Activated naive CD8-positive, alpha-beta T cell treated with anti-CD3 and anti-CD28 coated beads for 36 hours (primary cell): ENCODE measurements at regions not wholly inside any gene's neighbourhood (a gene's known extent, or its start where the extent isn't known, plus 50 kb on each side); places are given as distances from the start of the nearest gene placed in this dataset.
"Not testable (repeated sequence)": the region's sequence is repeated elsewhere in the genome, so short reads cannot be mapped to it uniquely, and the experiment has no call there.

ENCODE experiments used
- DNase-seq: peaks from one replicate; pipeline ENCODE4 v3.0.0; 2021
- H3K27ac Mint-ChIP-seq: one replicate; pipeline ENCODE4 v1.8.0; 2022; ENCODE audit warnings: mild to moderate bottlenecking, moderate library complexity, mixed read lengths
- H3K27me3 Mint-ChIP-seq: one replicate; pipeline ENCODE4 v1.8.0; 2022; ENCODE audit warnings: mild to moderate bottlenecking, mixed read lengths
- H3K36me3 Mint-ChIP-seq: one replicate; pipeline ENCODE4 v1.8.0; 2021; ENCODE audit warnings: mild to moderate bottlenecking, mixed read lengths
- H3K4me1 Mint-ChIP-seq: one replicate; pipeline ENCODE4 v1.8.0; 2021; ENCODE audit warnings: mixed read lengths
- H3K4me3 Mint-ChIP-seq: one replicate; pipeline ENCODE4 v1.8.0; 2022; ENCODE audit warnings: mild to moderate bottlenecking, moderate library complexity, mixed read lengths
- H3K9me3 Mint-ChIP-seq: one replicate; pipeline ENCODE4 v1.8.0; 2022; ENCODE audit warnings: mixed read lengths

DNA sequence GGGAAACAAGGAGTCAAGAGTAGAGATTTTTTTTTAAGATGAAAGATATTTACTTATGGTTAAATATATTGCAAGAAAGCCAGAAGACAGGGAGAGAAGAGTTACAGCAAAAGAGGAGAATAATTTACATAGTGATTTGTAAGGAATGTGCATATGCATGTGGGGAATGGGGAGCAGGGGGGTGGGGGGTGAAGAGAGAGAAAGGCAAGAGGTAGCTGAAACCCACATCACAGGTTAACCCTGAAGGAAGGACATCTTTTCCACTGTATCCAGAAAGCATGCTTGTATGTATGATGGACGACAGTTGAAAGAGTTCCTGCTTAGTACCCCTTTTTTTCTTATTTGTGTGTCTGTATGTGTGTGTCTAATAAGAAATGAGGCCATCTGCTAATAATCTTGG lies 371.9 kb downstream of the RAD51AP2 start:
- Mint-ChIP-seq H3K27ac (no peak overlapping the region), H3K36me3 (no peaks in the 10 kb centered on the region), H3K9me3 (no peaks in the 10 kb centered on the region), H3K4me3 (no peak overlapping the region), H3K4me1 (no peaks in the 10 kb centered on the region), H3K27me3 (no peaks in the 10 kb centered on the region)
- DNase-seq: no peak

DNA sequence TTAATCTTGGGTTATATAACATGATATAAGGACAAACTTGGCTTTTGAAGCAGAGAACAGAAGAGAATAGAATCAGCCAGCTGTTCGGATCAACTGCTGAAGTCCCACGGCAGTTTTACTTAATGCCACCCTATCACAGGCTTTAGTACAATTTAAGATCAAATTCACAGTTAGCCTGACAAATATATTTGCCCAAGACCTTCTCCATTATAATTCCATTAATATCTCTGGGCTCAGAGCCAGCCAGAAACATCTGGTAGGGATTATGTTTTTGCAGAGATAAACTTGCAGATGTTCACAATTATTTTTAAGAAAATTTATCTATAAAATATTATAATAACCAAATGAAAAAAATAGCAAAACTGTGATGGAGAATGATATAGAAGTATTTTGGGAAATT lies 381.4 kb downstream of the RAD51AP2 start:
- DNase-seq: no peak
- Mint-ChIP-seq H3K36me3 (no peaks in the 10 kb centered on the region), H3K27me3 (no peaks in the 10 kb centered on the region), H3K27ac (no peak overlapping the region), H3K4me3 (no peak overlapping the region), H3K4me1 (no peaks in the 10 kb centered on the region), H3K9me3 (no peaks in the 10 kb centered on the region)

DNA sequence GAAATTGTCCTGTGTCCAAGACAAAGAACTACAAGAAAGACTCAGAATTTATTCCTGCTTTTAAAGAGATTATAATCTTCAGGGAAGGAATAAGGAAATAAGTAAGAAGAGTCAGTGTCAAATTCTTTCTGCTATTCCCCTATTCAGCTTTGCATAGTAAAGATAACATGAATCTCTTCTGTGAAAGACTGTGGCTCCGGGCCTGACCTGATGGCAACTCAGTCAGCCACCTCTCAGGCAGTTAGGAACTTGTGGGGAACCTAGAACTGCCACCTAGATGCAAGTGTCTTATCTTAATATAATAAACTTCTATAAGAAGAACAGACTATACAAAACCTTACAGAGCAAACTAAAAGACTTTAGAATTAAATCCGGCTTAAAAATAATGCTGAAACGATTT lies 382.0 kb downstream of the RAD51AP2 start:
- Mint-ChIP-seq H3K27ac (no peak overlapping the region), H3K4me3 (no peak overlapping the region), H3K27me3 (no peaks in the 10 kb centered on the region), H3K4me1 (no peaks in the 10 kb centered on the region), H3K9me3 (peaks cover 2% of the 10 kb centered on the region), H3K36me3 (no peaks in the 10 kb centered on the region)
- DNase-seq: no peak

DNA sequence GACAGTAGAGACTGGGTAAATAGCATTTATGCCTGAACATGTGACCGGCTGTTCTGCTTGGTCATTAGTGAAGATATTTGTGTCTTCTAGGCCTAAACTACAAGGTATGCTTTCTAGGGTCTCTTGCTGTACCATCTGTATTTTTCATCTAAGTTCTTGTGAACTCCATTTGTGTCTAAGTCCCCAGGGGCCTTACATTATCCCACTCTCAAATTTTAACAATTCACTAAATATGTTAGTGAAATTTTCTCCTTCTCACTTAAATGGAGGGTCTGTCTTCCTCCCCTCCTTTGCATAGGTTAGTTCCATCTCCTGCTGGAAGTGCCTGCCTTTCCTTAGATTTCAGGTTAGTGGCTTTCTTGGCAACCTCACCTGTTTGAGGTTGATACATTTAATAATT lies 382.6 kb downstream of the RAD51AP2 start:
- H3K27ac Mint-ChIP-seq: no peak overlapping the region
- peaks cover 2% of the 10 kb centered on the region for H3K9me3 Mint-ChIP-seq
- DNase-seq: no peak
- no peak overlapping the region for H3K4me3 Mint-ChIP-seq
- H3K36me3 Mint-ChIP-seq: no peaks in the 10 kb centered on the region
- H3K4me1 Mint-ChIP-seq: no peaks in the 10 kb centered on the region
- no peaks in the 10 kb centered on the region for H3K27me3 Mint-ChIP-seq

DNA sequence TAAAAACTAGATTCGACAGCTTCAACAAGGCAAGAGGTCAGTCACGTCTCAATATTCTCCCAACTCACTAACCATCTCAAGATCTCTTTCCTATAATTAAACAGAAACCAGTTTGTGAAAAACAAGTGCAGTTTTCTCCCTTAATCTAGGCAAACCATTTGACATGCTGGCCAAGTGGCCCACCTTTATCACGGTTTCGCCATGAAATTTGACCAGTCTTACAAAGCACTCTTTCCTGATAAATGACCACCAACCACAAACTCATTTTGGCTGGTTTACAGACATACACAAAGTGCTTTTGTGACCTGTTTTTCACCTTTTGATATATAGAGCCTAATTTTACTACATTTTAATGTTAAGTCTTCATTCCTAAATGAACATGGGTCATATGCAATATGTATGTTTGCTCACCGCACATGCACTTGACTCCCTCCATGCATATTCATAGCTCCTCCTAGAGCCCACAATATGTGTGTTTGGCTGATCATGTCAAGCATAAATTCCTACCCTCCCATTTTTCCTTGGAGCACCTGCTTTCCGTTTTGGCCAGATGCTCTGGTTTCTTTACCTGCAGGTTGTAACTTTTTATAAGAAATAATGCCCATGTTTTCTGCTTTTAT lies 385.1 kb downstream of the RAD51AP2 start:
- no peak for DNase-seq
- H3K27ac Mint-ChIP-seq: no peak overlapping the region
- H3K36me3 Mint-ChIP-seq: no peaks in the 10 kb centered on the region
- H3K4me1 Mint-ChIP-seq: no peaks in the 10 kb centered on the region
- no peaks in the 10 kb centered on the region for H3K27me3 Mint-ChIP-seq
- H3K4me3 Mint-ChIP-seq: no peak overlapping the region
- H3K9me3 Mint-ChIP-seq: peaks cover 2% of the 10 kb centered on the region

DNA sequence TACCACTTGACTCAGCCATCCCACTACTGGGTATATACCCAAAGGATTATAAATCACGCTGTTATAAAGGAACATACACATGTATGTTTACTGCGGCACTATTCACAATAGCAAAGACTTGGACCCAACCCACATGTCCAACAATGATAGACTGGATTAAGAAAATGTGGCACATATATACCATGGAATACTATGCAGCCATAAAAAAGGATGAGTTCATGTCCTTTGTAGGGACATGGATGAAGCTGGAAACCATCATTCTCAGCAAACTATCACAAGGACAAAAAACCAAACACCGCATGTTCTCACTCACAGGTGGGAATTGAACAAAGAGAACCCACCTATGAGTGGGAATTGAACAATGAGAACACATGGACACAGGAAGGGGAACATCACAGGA lies 387.6 kb downstream of the RAD51AP2 start:
- H3K9me3 Mint-ChIP-seq, DNase-seq, H3K4me1 Mint-ChIP-seq, H3K27me3 Mint-ChIP-seq, H3K4me3 Mint-ChIP-seq, H3K27ac Mint-ChIP-seq, H3K36me3 Mint-ChIP-seq: not testable (repeated sequence)

DNA sequence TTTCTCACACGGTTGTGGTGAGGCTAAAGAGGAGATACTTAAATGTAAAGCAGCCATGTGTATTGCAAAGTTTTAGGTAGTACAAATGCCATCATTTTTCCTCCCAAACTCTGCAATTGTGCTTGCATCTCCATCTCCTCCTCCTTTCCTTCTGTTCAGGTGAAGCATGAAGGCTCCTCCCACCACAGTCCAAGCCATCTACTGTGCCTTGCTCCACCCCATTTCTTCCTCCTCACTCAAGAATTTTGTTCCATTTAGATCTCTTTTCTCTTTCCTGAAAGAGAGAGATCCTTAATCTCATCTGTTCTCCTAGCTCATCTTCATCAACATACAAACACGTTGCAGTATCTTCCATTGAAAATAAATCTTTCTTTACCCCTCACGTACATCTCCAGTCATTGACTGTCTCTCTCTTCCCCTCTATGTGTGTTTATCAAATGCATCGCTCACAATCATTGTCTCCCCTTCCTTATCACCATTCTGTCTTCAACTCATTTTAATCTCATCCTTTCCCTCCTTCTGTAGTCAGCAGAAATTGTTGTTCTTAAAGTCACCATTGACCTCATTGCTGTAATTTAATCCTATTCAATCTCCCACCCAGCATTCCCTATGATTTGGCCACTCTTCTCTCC lies 392.1 kb downstream of the RAD51AP2 start:
- Mint-ChIP-seq H3K36me3 (no peaks in the 10 kb centered on the region), H3K9me3 (peaks cover 2% of the 10 kb centered on the region), H3K27me3 (no peaks in the 10 kb centered on the region), H3K4me1 (no peaks in the 10 kb centered on the region), H3K4me3 (no peak overlapping the region), H3K27ac (no peak overlapping the region)
- DNase-seq: no peak

DNA sequence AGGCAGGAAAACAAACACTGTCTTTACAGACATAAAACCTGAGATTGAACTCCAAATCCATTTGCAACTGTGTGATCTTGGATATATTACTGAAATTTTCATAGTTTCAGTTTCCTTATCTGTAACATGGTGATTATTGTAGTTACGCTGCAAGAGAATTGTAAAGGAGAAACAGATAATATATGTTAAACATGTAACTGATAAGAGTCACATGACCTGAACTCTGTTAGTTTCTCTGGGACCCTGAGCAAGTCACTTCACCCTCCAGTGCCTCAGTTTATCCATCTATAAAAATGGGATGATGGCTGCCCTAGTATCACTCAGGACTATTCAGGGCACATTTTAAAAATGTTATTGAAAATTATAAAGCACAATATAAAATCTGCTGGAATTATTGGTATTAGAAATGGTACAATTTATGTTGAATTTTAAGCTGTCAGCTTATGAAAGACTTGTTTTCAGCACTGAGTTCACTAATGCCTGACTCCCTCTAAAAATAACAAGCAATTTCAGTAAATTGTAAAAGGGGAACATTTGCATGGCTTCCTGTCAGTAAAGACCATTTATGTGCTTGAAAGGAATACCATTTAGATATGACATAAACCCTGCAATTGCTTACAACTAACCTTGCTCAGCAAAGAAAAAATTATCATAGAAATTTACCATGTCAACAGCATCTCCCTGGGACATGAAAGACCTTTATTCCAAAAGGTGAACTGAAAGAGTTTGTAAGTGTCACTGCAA lies 393.5 kb downstream of the RAD51AP2 start:
- Mint-ChIP-seq H3K4me1 (no peaks in the 10 kb centered on the region), H3K36me3 (no peaks in the 10 kb centered on the region), H3K9me3 (peaks cover 2% of the 10 kb centered on the region), H3K27me3 (no peaks in the 10 kb centered on the region), H3K27ac (no peak overlapping the region), H3K4me3 (no peak overlapping the region)
- no peak for DNase-seq

DNA sequence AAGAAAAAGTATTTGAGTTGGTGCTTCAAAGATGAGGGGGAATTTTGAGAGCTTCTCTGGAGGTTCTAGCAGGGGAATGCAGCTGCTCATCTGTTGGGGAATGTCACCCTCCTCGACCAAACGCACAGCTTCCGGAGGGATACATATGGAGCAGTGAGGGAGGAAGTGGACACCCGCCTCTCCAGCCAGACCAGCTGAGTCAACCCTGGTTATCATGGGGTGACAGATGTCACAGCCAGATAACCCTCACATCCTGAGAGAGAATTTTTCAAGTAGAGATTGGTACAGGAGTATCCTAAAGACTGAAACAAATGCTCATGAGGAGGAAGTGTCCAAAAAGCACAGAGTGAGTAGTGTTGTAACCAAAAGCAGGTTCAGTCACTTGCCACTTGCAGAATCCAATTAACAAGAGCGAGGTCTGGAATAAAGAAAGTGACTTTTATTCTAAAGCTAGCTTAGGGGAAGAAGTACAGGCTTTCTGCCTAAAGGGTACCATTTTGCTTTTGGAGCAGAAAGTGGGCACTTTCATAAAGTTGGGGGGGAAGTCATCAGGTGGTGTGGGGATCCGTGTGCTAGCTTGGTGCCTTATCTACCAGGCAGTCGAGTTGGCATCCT lies 395.2 kb downstream of the RAD51AP2 start:
- no peaks in the 10 kb centered on the region for H3K27me3 Mint-ChIP-seq
- no peak for DNase-seq
- peaks cover 2% of the 10 kb centered on the region for H3K9me3 Mint-ChIP-seq
- no peaks in the 10 kb centered on the region for H3K4me1 Mint-ChIP-seq
- no peaks in the 10 kb centered on the region for H3K36me3 Mint-ChIP-seq
- H3K27ac Mint-ChIP-seq: no peak overlapping the region
- no peak overlapping the region for H3K4me3 Mint-ChIP-seq

DNA sequence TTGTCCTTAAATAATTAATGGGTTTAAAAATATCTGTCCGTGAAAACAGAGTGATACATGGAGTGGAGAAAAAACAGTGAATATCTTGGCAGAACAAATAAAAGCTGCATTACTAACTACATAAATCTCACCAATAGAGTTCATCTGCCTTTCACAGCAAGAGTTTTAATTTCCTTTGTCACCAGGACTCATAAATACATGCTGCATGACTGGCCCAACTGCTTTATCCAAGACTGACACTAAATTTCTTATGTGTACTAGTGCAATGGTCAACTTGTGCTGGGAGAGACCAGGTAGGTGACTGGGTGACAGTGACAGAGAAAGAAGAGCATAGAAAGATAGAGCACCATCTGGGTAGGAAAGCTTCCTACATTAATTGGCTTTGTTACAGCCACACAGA lies 402.8 kb downstream of the RAD51AP2 start:
- Mint-ChIP-seq H3K27me3 (no peaks in the 10 kb centered on the region), H3K27ac (no peak overlapping the region), H3K4me3 (no peak overlapping the region)

DNA sequence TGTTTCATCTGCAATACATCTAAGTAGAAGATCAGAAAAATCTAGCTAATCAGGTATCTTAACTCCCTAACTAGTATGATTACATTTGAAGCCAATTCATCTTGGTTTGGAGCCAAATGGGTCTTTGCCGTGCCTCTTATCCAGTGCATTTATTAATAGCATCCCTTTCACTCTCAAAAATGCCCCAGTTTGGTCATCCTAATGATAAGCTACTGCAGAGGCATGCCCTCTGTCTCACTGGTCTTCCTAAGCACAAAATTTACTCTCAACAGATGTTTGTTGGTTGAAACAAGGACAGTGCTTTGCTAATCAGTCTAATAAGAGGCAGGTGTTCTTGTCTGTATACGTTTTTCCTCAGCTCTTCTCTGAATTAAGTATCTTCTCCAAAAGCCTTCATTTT lies 403.2 kb downstream of the RAD51AP2 start:
- Mint-ChIP-seq H3K9me3 (no peaks in the 10 kb centered on the region), H3K27me3 (no peaks in the 10 kb centered on the region), H3K4me1 (no peaks in the 10 kb centered on the region), H3K27ac (no peak overlapping the region), H3K36me3 (no peaks in the 10 kb centered on the region), H3K4me3 (no peak overlapping the region)
- no peak for DNase-seq

More for the DNA sequence above, 402.8 kb downstream of the RAD51AP2 start:
- Mint-ChIP-seq H3K36me3 (no peaks in the 10 kb centered on the region), H3K4me1 (no peaks in the 10 kb centered on the region), H3K9me3 (no peaks in the 10 kb centered on the region)
- no peak for DNase-seq

DNA sequence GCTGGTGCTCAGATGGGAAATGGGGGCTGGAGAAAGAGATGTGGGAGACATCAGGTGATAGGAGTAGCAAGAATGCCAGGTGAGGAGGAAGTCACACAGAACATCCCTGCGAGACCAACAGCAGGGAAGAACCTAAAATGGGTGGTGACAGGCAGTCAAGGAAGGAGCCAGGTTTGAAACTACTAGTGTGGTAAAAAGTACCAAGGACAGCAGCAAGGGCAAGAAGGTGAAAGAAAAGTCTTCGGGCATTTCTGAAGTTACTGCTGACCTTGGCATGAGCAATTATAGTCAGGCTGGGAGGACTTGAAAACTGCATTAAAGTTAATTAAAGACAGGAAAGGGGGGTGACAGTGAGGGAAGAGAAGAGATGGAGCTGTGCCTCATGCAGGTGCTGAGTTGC lies 410.4 kb downstream of the RAD51AP2 start:
- H3K4me1 Mint-ChIP-seq: no peaks in the 10 kb centered on the region
- no peaks in the 10 kb centered on the region for H3K27me3 Mint-ChIP-seq
- no peak overlapping the region for H3K27ac Mint-ChIP-seq
- DNase-seq: no peak
- no peak overlapping the region for H3K4me3 Mint-ChIP-seq
- no peaks in the 10 kb centered on the region for H3K36me3 Mint-ChIP-seq
- H3K9me3 Mint-ChIP-seq: no peaks in the 10 kb centered on the region

DNA sequence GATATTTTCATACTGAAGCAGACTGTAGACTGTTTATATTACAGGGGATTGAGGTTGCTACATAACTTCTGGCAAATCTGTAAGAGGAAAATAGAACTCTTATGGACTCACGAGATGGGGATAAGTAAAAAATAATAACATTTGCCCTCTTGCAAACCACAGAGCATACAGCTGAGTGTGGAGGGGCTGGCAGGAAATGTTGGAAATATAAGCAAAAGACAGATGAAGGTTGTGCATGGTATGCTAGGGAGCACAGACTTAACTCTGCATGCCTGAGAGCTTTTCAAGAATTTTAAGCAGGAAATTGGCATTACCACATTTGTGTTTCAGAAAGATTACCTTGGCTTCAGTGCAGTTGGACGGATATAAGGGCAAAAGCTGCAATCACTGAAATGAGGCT lies 411.1 kb downstream of the RAD51AP2 start:
- no peaks in the 10 kb centered on the region for H3K27me3 Mint-ChIP-seq
- no peak overlapping the region for H3K4me3 Mint-ChIP-seq
- H3K9me3 Mint-ChIP-seq: no peaks in the 10 kb centered on the region
- H3K4me1 Mint-ChIP-seq: no peaks in the 10 kb centered on the region
- no peak for DNase-seq
- H3K27ac Mint-ChIP-seq: no peak overlapping the region
- H3K36me3 Mint-ChIP-seq: no peaks in the 10 kb centered on the region

DNA sequence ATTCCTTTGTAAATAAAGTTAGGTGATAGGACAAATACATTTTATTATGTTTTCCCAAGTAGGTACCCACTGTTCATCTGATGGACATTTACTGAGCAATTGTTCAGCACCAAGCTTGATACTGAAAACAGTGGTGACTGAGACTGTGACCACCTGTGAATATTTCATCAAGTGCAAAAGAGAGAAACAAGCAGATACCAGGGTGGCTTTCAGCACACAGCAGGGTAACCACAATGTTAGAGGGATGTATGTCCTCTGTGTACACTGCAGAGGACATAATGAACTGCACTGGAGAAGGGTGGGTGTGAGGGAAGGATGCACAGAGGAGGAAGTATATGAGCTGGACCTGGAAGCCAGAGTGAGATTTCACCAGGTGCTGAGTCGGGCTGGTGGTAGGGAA lies 411.8 kb downstream of the RAD51AP2 start:
- no peak for DNase-seq

DNA sequence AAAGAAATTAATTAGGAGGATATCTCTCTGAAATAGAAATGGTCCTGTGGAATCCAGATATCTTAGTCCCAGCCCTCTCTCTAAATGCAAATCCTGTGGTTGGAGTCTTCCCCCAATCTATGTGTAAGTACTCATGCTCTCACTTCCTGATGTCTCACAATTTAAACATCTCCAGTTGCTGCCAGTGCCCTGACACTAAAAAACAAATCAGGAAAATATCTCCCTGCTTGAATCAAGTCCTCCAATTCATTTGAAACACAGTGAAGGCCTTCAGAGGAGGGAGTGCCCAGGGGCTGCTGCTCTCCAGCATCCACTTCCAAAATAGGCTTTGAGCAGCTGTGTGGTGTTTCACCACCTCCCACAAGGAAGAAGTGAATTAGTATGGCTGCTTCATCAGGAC lies 413.8 kb downstream of the RAD51AP2 start:
- no peak overlapping the region for H3K27ac Mint-ChIP-seq
- no peaks in the 10 kb centered on the region for H3K36me3 Mint-ChIP-seq
- DNase-seq: no peak
- H3K4me1 Mint-ChIP-seq: no peaks in the 10 kb centered on the region
- no peaks in the 10 kb centered on the region for H3K27me3 Mint-ChIP-seq
- H3K4me3 Mint-ChIP-seq: no peak overlapping the region
- no peaks in the 10 kb centered on the region for H3K9me3 Mint-ChIP-seq

More for the DNA sequence above, 411.8 kb downstream of the RAD51AP2 start:
- H3K27ac Mint-ChIP-seq: no peak overlapping the region
- H3K27me3 Mint-ChIP-seq: no peaks in the 10 kb centered on the region
- H3K9me3 Mint-ChIP-seq: no peaks in the 10 kb centered on the region
- H3K36me3 Mint-ChIP-seq: no peaks in the 10 kb centered on the region
- H3K4me3 Mint-ChIP-seq: no peak overlapping the region
- H3K4me1 Mint-ChIP-seq: no peaks in the 10 kb centered on the region
